ENCODE measurements at regions not wholly inside any gene's neighbourhood (a gene's known extent, or its start where the extent isn't known, plus 50 kb on each side); places are given as distances from the start of the nearest gene placed in this dataset.

GRCh38 chr13:107205318-107206104, 637.6 kb upstream of the ARGLU1 start:
- no peak overlapping the region for H3K27ac ChIP-seq
- no peak for TF ChIP-seq ZFX (IDR thresholded peaks at IDR 0.05)
- TF ChIP-seq, protein P1, sequence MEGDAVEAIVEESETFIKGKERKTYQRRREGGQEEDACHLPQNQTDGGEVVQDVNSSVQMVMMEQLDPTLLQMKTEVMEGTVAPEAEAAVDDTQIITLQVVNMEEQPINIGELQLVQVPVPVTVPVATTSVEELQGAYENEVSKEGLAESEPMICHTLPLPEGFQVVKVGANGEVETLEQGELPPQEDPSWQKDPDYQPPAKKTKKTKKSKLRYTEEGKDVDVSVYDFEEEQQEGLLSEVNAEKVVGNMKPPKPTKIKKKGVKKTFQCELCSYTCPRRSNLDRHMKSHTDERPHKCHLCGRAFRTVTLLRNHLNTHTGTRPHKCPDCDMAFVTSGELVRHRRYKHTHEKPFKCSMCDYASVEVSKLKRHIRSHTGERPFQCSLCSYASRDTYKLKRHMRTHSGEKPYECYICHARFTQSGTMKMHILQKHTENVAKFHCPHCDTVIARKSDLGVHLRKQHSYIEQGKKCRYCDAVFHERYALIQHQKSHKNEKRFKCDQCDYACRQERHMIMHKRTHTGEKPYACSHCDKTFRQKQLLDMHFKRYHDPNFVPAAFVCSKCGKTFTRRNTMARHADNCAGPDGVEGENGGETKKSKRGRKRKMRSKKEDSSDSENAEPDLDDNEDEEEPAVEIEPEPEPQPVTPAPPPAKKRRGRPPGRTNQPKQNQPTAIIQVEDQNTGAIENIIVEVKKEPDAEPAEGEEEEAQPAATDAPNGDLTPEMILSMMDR (conservative IDR thresholded peaks at IDR 0.05), result peak; percentile 97

GRCh38 chr13:107203146-107203847, 635.4 kb upstream of the ARGLU1 start:
- TF ChIP-seq, protein P1 (conservative IDR thresholded peaks at IDR 0.05), result peak; percentile 63
- no peak for TF ChIP-seq ZFX (IDR thresholded peaks at IDR 0.05)
- no peak overlapping the region for H3K27ac ChIP-seq

- no peak overlapping the region for H3K27ac ChIP-seq
- TF ChIP-seq, protein P1 (conservative IDR thresholded peaks at IDR 0.05), result no peak
- no peak for TF ChIP-seq ZFX (IDR thresholded peaks at IDR 0.05)
These were observed 634.6 kb upstream of the ARGLU1 start for GRCh38 chr13:107202371-107203023.

DNA sequence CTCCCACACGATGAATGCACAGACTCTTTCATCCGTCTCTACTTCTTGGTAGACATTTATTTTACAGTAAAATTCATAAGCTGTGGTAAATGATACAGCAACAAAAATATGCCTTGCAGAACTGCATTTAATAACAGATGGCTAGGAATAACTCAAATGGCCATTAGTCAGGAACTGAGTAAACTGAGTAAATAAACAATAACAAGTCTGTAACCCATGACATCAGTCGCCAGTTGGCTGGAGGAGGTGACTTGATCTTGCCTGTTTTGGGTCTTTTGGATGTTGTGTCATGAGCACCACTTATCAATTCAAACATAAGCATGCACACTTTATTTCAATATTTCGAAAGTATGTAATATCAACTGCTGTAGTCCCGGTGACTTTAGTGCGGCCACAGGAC, 632.6 kb upstream of the ARGLU1 start:
- TF ChIP-seq, protein P1 (conservative IDR thresholded peaks at IDR 0.05), result no peak
- no peak for TF ChIP-seq ZFX (IDR thresholded peaks at IDR 0.05)
- H3K27ac ChIP-seq, result no peak overlapping the region

DNA sequence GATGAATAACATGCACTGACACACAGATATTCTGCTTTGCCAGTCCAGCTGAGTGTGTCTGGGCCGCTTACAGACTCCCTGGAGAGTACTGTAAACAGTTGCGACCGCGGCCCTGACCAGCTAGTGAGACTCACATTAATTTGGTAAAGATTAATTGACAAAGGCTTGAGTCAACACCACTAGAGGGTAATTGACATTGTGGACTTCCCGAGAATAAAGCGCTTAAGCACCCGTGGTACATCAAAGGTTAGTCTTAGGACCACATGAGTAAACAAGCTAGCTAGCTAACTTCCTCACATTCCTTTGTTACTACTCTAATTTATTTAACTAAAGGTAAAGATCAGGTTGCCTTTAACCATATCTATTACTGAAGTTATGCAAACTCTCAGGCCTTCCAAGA, 624.4 kb upstream of the ARGLU1 start:
- TF ChIP-seq, protein P1 (conservative IDR thresholded peaks at IDR 0.05), result no peak
- TF ChIP-seq ZFX (IDR thresholded peaks at IDR 0.05), result no peak

GRCh38 chr13:107190065-107190464, 622.1 kb upstream of the ARGLU1 start:
- H3K27ac ChIP-seq, result no peak overlapping the region
- no peak for TF ChIP-seq ZFX (IDR thresholded peaks at IDR 0.05)
- TF ChIP-seq, protein P1 (conservative IDR thresholded peaks at IDR 0.05), result no peak

More for the DNA sequence above, 624.4 kb upstream of the ARGLU1 start:
- no peak overlapping the region for H3K27ac ChIP-seq

GRCh38 chr13:107185889-107186288, 618.0 kb upstream of the ARGLU1 start:
- no peak overlapping the region for H3K27ac ChIP-seq
- no peak for TF ChIP-seq ZFX (IDR thresholded peaks at IDR 0.05)
- TF ChIP-seq, protein P1 (conservative IDR thresholded peaks at IDR 0.05), result no peak

Data from C4-2B (cell line).